ENCODE measurements at regions not wholly inside any gene's neighbourhood (a gene's known extent, or its start where the extent isn't known, plus 50 kb on each side); places are given as distances from the start of the nearest gene placed in this dataset.
"Not testable (repeated sequence)": the region's sequence is repeated elsewhere in the genome, so short reads cannot be mapped to it uniquely, and the experiment has no call there.

- DNase-seq, result no peak
These were observed 104.8 kb upstream of the LY86 start for GRCh38 chr6:6483733-6484132.

- DNase-seq, result no peak
These were observed 103.8 kb upstream of the LY86 start for GRCh38 chr6:6484681-6485080.

GRCh38 chr6:6486595-6486994, 101.9 kb upstream of the LY86 start:
- no peak for DNase-seq

GRCh38 chr6:6491761-6492160, 96.8 kb upstream of the LY86 start:
- no peak for DNase-seq

- no peak for DNase-seq
These were observed 95.8 kb upstream of the LY86 start for GRCh38 chr6:6492675-6493074.

GRCh38 chr6:6494139-6494538, 94.4 kb upstream of the LY86 start:
- not testable (repeated sequence) for DNase-seq

GRCh38 chr6:6494677-6495076, 93.8 kb upstream of the LY86 start:
- DNase-seq, result no peak

GRCh38 chr6:6495851-6496250, 92.7 kb upstream of the LY86 start:
- no peak for DNase-seq

- no peak for DNase-seq
These were observed 91.0 kb upstream of the LY86 start for GRCh38 chr6:6497541-6497940.

GRCh38 chr6:6497976-6498375, 90.5 kb upstream of the LY86 start:
- no peak for DNase-seq

GRCh38 chr6:6503191-6503590, 85.3 kb upstream of the LY86 start:
- no peak for DNase-seq

GRCh38 chr6:6505111-6505510, 83.4 kb upstream of the LY86 start:
- DNase-seq, result no peak

GRCh38 chr6:6508643-6509042, 79.9 kb upstream of the LY86 start:
- no peak for DNase-seq

GRCh38 chr6:6509284-6509683, 79.2 kb upstream of the LY86 start:
- DNase-seq, result no peak

- DNase-seq, result no peak
These were observed 75.8 kb upstream of the LY86 start for GRCh38 chr6:6512711-6513110.

- no peak for DNase-seq
These were observed 72.6 kb upstream of the LY86 start for GRCh38 chr6:6515691-6516607.

- no peak for DNase-seq
These were observed 71.7 kb upstream of the LY86 start for GRCh38 chr6:6516666-6517458.

- DNase-seq, result no peak
These were observed 69.7 kb upstream of the LY86 start for GRCh38 chr6:6518631-6519427.

GRCh38 chr6:6521961-6522482, 66.5 kb upstream of the LY86 start:
- DNase-seq, result no peak

- DNase-seq, result no peak
These were observed 65.8 kb upstream of the LY86 start for GRCh38 chr6:6522709-6523108.

GRCh38 chr6:6524951-6525350, 63.6 kb upstream of the LY86 start:
- DNase-seq, result no peak

- no peak for DNase-seq
These were observed 62.6 kb upstream of the LY86 start for GRCh38 chr6:6525933-6526332.

GRCh38 chr6:6529275-6529674, 59.2 kb upstream of the LY86 start:
- DNase-seq, result no peak

Data from right hindlimb (tissue), 1 donor.